NCI-H1092 treated with DMSO at 0.1 percent for 48 hours (cell line): ENCODE measurements at regions not wholly inside any gene's neighbourhood (a gene's known extent, or its start where the extent isn't known, plus 50 kb on each side); places are given as distances from the start of the nearest gene placed in this dataset.
"Not testable (repeated sequence)": the region's sequence is repeated elsewhere in the genome, so short reads cannot be mapped to it uniquely, and the experiment has no call there.

Experiments
- DNase-seq: peaks from one replicate; lab custom pipeline; 2025; lab: John Stamatoyannopoulos, UW

GRCh38 chr19:57033576-57033975, 86.2 kb upstream of the USP29 start:
- DNase-seq: no peak

DNA sequence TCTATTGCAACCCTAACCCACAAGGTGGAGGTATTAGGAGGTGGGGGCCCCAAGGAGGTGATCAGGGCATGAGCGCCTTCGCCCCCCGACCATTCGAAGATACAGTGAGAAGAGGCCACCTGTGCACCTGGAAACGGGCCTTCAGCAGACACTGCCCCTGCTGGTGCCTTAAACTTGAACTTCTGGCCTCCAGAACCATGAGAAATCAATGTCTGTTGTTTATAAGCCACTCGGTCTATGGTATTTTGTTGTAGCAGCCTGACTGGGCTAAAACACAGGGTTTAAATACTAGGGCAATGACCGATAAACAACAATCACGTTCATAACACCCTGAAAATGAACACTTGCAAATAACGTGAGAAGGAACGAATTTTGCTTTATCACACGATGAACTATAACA, 85.2 kb upstream of the USP29 start:
- no peak for DNase-seq

- not testable (repeated sequence) for DNase-seq
These were observed 84.0 kb upstream of the USP29 start for GRCh38 chr19:57035740-57036139.

DNA sequence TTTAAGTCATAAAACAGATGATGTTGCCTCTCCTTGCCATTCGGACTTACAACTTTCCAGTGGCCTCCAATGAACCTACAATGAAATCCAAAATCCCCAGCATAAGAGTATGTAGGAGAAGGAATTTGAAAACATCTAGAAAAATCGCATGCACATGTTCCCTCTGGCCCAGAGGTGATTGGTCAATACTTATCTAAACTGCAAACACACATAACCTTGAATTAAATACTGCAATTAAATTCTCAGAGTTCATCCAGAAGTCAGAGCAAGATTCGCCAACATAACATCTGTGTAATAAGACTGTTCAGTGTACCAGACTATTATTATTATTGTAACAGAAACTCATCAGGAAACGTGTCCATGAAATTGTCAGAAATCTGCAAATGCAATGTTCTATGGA, 82.2 kb upstream of the USP29 start:
- no peak for DNase-seq

- DNase-seq: no peak
These were observed 72.0 kb upstream of the USP29 start for GRCh38 chr19:57047743-57048142.

- DNase-seq: no peak
These were observed 68.9 kb upstream of the USP29 start for GRCh38 chr19:57050863-57051262.

- DNase-seq: no peak
These were observed 67.7 kb upstream of the USP29 start for GRCh38 chr19:57052081-57052480.

DNA sequence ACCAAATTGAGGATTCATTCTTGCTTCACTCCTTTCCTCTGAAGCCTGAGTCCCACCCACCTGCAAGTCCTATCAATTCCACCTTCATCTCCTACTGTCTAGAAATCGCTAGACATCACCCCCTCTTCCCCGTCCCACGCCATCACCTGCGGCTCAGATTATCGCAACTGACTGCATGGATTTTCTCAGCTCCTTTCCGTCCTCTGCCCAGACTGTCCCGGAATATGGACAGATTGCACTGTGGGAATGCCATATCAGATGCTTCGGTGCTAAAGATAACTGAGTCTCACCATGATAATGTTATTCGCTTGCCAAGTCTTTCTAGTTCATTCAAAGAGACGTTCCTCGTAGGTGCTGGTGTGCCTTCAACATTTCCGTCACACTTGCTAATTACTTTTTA, 66.4 kb upstream of the USP29 start:
- DNase-seq: no peak

DNA sequence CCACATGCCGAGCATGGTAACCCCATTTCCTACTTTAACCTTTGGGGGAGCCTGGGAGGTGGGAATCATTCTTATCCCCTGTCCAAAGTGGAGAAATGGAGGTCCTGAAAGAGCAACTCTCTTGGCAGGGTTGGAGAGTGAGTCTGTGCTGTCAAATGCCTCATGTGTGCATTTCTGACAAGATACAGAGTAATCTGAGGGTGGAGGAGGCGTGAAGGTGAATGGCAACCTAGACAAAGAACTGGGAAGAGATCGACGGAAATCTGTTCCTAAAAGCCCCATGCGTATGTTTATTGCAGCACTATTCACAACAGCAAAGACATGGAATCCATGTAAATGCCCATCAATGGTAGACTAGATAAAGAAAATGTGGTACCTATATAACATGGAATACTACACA, 63.8 kb upstream of the USP29 start:
- DNase-seq: no peak

DNA sequence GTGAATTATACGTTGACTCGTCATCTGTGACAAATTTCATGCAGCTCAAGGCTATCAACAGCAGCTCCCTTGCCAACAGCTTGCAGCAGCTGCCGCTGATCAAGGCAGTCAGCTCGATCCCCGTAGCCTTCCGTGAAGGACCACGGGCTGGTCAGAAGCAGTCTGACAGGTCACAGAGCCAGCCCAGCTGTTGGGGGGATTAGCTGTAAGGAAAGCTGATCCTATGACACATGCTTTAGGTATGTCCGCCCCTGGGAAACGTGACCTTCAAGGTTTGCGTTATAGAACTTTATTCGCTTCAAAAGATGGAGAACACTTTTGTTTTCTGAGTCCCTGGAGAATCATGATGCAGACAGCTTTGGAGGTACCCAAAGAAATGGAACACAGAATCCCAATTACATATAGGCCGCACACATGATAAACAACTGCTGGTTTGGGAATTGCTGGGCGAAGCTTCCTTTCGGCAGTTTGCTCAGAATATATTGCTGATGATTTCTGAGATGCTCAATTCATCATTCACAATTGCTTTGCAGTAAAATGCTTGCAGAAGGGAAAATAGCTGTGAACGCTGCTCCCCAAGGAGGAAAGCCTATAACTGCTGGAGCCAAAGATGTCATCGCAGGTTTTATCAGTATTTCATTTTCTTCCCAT, 62.6 kb upstream of the USP29 start:
- no peak for DNase-seq

GRCh38 chr19:57058871-57059270, 60.9 kb upstream of the USP29 start:
- no peak for DNase-seq

- no peak for DNase-seq
These were observed 56.7 kb upstream of the USP29 start for GRCh38 chr19:57063070-57063469.

DNA sequence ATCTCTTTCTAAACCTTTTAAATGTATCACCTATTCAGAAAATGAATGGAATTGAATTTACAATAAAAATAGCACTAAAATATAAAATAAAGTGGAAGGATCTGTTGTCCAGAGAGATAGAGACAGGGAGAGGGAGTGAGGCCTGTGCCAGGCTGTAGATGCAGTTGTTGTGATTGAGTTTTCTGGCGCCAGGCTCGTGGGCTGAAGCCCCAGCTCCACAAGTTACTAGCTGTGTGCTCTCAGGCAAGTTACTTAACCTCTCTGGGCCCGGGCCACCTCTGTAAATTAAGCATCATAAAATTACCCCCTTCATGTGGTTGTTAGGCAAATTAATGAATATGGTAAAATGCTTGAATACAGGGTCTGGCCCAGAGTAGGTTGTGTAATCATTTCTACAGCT, 52.3 kb upstream of the USP29 start:
- no peak for DNase-seq

GRCh38 chr19:57068311-57068710, 51.5 kb upstream of the USP29 start:
- no peak for DNase-seq

DNA sequence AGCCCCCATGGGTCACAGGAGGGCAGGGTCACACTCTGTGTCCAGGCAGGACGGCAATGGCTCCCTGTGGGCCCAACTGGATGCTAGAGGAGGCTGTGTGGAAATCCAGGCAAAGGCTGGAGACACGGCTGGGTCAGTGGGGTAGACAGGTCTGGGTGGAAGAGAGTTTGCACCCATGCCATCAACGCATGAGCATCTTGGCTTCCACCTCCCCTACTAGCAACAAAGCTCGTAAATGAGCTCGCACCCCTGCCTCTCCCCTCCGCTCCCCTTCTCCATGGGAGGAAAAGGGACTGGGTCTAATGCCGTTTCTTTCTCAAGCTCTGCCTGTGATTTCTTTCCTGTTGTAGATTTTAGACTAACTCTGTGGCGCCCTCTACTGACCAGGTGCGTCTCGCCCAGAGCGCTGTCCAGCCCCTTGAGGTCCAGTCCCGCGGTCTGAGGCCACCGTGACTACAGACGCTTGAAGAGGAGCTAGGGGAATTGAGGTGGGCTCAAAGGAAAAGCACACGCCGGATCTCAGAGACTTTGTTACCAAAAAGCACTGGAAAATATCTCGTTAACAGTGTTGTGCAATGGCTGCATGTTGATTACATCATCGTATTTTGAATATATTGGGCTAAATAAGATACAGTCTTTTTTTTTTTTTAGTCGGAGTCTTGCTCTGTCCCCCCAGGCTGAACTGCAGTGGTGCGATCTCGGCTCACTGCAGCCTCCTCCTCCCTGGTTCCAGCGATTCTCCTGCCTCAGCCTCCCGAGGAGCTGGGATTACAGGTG, 50.7 kb upstream of the USP29 start:
- DNase-seq: peak; percentile 7
